Peyer's patch (tissue), 4 donors: ENCODE measurements at regions not wholly inside any gene's neighbourhood (a gene's known extent, or its start where the extent isn't known, plus 50 kb on each side); places are given as distances from the start of the nearest gene placed in this dataset.

Source experiments
- CTCF ChIP-seq, 6 experiments: fragments of 450-650 bp in 4 of 6; fragments of 200-600 bp in 2 of 6; sonication (generic) in 1 of 6; IDR thresholded peaks; one replicate each; pipeline ENCODE4 v1.5.1; 2017 to 2019; ENCODE audit warnings: antibody characterized with exemption in 6 of 6, mild to moderate bottlenecking in 3 of 6, moderate library complexity in 1 of 6
- POLR2A ChIP-seq, 2 donors: fragments of 450-650 bp; IDR thresholded peaks; one replicate each; pipeline ENCODE4 v1.5.1; 2017; ENCODE audit warnings: antibody characterized with exemption in 2 of 2, mild to moderate bottlenecking in 2 of 2, moderate library complexity in 2 of 2

- TF ChIP-seq CTCF (IDR thresholded peaks at IDR 0.05) (no peak), POLR2A (IDR thresholded peaks at IDR 0.05) (no peak)
Measured at GRCh38 chr11:13107544-13108044, 98.5 kb downstream of the RASSF10 start.
